Stomach (tissue), 8 donors: ENCODE measurements at regions not wholly inside any gene's neighbourhood (a gene's known extent, or its start where the extent isn't known, plus 50 kb on each side); places are given as distances from the start of the nearest gene placed in this dataset.

ENCODE experiments used
- DNase-seq, 2 donors: peaks; one replicate each; pipeline versions ENCODE4 v3.0.0 to v3.0.0-alpha.2; 2013 to 2019
- H3K27ac ChIP-seq, 5 donors: fragments of 200-600 bp in 4 of 5; sonication (generic) in 4 of 5; one replicate each; pipeline ENCODE4 v1.5.1; 2013 to 2019; ENCODE audit warnings: mild to moderate bottlenecking in 1 of 5, moderate library complexity in 1 of 5
- H3K27me3 ChIP-seq, 3 donors: fragments of 200-600 bp; sonication (generic); one replicate each; pipeline ENCODE4 v1.5.1; 2017 to 2019; ENCODE audit warnings: mixed run types in 1 of 3
- H3K36me3 ChIP-seq, 4 donors: fragments of 200-600 bp; sonication (generic); 1 replicate in 3 of 4; 2 replicates in 1 of 4; pipeline ENCODE4 v1.5.1; 2016 to 2019
- H3K4me1 ChIP-seq, 4 donors: fragments of 200-600 bp; sonication (generic); one replicate each; pipeline ENCODE4 v1.5.1; 2016 to 2019
- H3K4me3 ChIP-seq, 4 donors: fragments of 200-600 bp; sonication (generic) in 3 of 4; one replicate each; pipeline ENCODE4 v1.5.1; 2016 to 2019; ENCODE audit warnings: mild to moderate bottlenecking in 1 of 4
- H3K9me3 ChIP-seq, 4 donors: fragments of 200-600 bp; sonication (generic); one replicate each; pipeline ENCODE4 v1.5.1; 2016 to 2019
- CTCF ChIP-seq, 7 experiments: fragments of 450-650 bp in 4 of 7; fragments of 200-600 bp in 3 of 7; sonication (generic) in 3 of 7; IDR thresholded peaks; one replicate each; pipeline ENCODE4 v1.5.1; 2016 to 2019; ENCODE audit warnings: antibody characterized with exemption in 7 of 7, control low read depth in 2 of 7, mild to moderate bottlenecking in 1 of 7
- EP300 ChIP-seq: sonication (generic); formaldehyde crosslinking; IDR thresholded peaks from one replicate; pipeline ENCODE4 v1.6.1; 2017; ENCODE audit warnings: antibody characterized with exemption
- POLR2A ChIP-seq, 4 donors: fragments of 450-650 bp; IDR thresholded peaks; one replicate each; pipeline ENCODE4 v1.6.1; 2016; ENCODE audit warnings: antibody characterized with exemption in 4 of 4, control low read depth in 2 of 4, mild to moderate bottlenecking in 1 of 4, moderate library complexity in 1 of 4
- POLR2AphosphoS5 ChIP-seq, 3 donors: sonication (generic); formaldehyde crosslinking; IDR thresholded peaks; one replicate each; pipeline ENCODE4 v1.6.1; 2016; ENCODE audit warnings: antibody characterized with exemption in 3 of 3
- WGBS, 5 donors: extraction: QIAGEN DNeasy Blood & Tissue Kit in 3 of 5; methylation state at CpG; one replicate each; pipeline versions ENCODE4 v1.1.5 to v1.1.7; 2013 to 2018; 5-methylcytosine and 5-hydroxymethylcytosine counted together
- intact Hi-C: fragments of 100-400 bp; cut with DNase I; formaldehyde crosslinking; loops from one replicate; pipeline ENCODE4 v1.15.1; 2023; ENCODE audit warnings: low total_unique reads
- donor health status: healthy with polysubstance abuse.
- donor health status: Bipolar disorder and iron deficiency.
- donor health status: healthy.

GRCh38 chr19:30305346-30306060 is 66.7 kb upstream of the ZNF536 start:
- Histone ChIP-seq H3K4me1 (no peaks in the 10 kb centered on the region), H3K4me3 (no peak overlapping the region), H3K36me3 (no peaks in the 10 kb centered on the region), H3K27ac (no peak overlapping the region), H3K9me3 (no peaks in the 10 kb centered on the region), H3K27me3 (peaks cover 0 to 17% (median 0%) of the 10 kb centered on the region in 3 donors)
- intact Hi-C loops = no loop called here
- TF ChIP-seq CTCF (IDR thresholded peaks at IDR 0.05) (no peak), POLR2AphosphoS5 (IDR thresholded peaks at IDR 0.05) (no peak), EP300 (no peak), POLR2A (IDR thresholded peaks at IDR 0.05) (no peak)
- no peak for DNase-seq
- 59 to 83% (median 69%) methylated on average over 9 of the region's 9 CpGs for WGBS, 5 donors

GRCh38 chr19:30307191-30307974 is 64.8 kb upstream of the ZNF536 start:
- H3K4me3 ChIP-seq = no peak overlapping the region
- H3K4me1 ChIP-seq = no peaks in the 10 kb centered on the region
- H3K9me3 ChIP-seq = no peaks in the 10 kb centered on the region
- intact Hi-C loops = no loop called here
- H3K27ac ChIP-seq = no peak overlapping the region
- DNase-seq = no peak
- H3K36me3 ChIP-seq = no peaks in the 10 kb centered on the region
- H3K27me3 ChIP-seq = peaks cover 0 to 18% (median 0%) of the 10 kb centered on the region in 3 donors
- WGBS, 5 donors = 58 to 69% (median 68%) methylated on average over 13 of the region's 13 CpGs
- TF ChIP-seq POLR2A (IDR thresholded peaks at IDR 0.05) = no peak
- no peak for TF ChIP-seq CTCF (IDR thresholded peaks at IDR 0.05)
- TF ChIP-seq EP300 = no peak
- no peak for TF ChIP-seq POLR2AphosphoS5 (IDR thresholded peaks at IDR 0.05)

- Histone ChIP-seq H3K36me3 (no peaks in the 10 kb centered on the region), H3K4me1 (no peaks in the 10 kb centered on the region), H3K9me3 (no peaks in the 10 kb centered on the region), H3K4me3 (no peak overlapping the region), H3K27me3 (peaks cover 0 to 12% (median 0%) of the 10 kb centered on the region in 3 donors), H3K27ac (no peak overlapping the region)
- TF ChIP-seq POLR2A (IDR thresholded peaks at IDR 0.05) (no peak), CTCF (IDR thresholded peaks at IDR 0.05) (no peak), EP300 (no peak)
- 47 to 59% (median 51%) methylated on average over 6 of the region's 6 CpGs for WGBS, 5 donors
- DNase-seq = no peak
- intact Hi-C loops = no loop called here
Observed at GRCh38 chr19:30309176-30309575, 63.0 kb upstream of the ZNF536 start.

- TF ChIP-seq EP300 (no peak), CTCF (IDR thresholded peaks at IDR 0.05) (no peak), POLR2A (IDR thresholded peaks at IDR 0.05) (no peak), POLR2AphosphoS5 (IDR thresholded peaks at IDR 0.05) (no peak)
- 76 to 81% (median 78%) methylated on average over 14 of the region's 14 CpGs for WGBS, 5 donors
- intact Hi-C loops = no loop called here
- Histone ChIP-seq H3K9me3 (peaks cover 0 to 8% (median 0%) of the 10 kb centered on the region in 4 donors), H3K36me3 (no peaks in the 10 kb centered on the region), H3K27ac (no peak overlapping the region), H3K27me3 (peaks cover 0 to 17% (median 0%) of the 10 kb centered on the region in 3 donors), H3K4me3 (no peak overlapping the region), H3K4me1 (no peaks in the 10 kb centered on the region)
- DNase-seq = no peak
Observed at GRCh38 chr19:30309905-30310601, 62.1 kb upstream of the ZNF536 start.
